ENCODE measurements at regions not wholly inside any gene's neighbourhood (a gene's known extent, or its start where the extent isn't known, plus 50 kb on each side); places are given as distances from the start of the nearest gene placed in this dataset.
"Not testable (repeated sequence)": the region's sequence is repeated elsewhere in the genome, so short reads cannot be mapped to it uniquely, and the experiment has no call there.

DNA sequence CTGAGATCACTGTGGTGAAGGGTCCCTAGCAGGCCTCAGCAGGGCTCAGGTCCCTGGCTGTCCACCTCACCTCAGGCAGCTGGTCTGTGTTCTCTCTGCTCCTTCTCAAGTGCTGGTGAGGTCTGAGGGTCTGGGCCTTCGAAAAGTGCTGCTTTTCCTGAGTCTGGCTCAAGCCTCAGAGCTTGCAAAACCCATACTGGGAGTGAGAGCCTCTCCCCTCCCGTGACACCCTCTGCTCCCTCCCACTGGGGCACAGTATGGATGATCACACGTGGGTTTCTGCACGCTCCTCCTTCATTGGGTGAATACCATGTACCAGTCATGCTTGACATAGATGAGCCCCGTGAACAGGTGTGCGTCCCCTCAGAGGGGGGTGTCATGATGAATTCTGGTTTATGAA is 73.3 kb upstream of the WASF3 start:
- no peak for DNase-seq

DNA sequence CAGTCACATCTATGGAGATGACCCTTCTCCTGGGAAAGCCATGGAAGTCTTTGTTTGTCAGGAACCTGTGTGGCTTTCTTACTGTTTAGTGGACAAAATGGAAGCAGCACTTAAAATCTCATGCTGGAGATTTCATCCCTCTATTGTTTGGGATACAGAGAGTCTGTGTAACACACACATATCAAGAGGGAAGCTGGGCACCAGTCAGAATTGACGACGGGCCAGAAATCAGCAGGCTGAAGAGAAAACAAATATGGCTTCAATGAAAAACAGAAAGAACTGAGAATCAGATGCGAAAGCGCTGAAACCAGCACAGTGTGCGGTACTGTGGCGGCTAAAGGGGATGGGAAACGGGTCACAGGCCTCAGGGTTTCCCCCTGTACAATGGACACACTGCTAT is 72.2 kb upstream of the WASF3 start:
- DNase-seq = no peak

DNA sequence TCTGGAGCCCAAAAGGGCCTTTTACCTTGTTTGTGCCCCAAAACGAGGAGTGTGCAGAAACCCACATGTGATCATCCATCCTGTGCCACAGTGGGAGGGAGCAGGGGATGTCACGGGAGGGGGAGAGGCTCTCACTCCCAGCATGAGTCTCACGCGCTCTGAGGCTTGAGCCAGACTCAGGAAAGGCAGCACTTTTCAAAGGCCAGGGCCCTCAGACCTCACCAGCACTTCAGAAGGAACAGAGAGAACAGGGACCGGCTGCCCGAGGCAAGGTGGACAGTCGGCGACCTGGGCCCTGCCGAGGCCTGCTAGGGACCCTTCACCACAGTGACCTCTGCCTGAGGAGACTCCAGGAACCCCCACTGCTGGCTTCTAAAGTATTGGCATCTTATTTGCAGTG is 71.7 kb upstream of the WASF3 start:
- DNase-seq = no peak

DNA sequence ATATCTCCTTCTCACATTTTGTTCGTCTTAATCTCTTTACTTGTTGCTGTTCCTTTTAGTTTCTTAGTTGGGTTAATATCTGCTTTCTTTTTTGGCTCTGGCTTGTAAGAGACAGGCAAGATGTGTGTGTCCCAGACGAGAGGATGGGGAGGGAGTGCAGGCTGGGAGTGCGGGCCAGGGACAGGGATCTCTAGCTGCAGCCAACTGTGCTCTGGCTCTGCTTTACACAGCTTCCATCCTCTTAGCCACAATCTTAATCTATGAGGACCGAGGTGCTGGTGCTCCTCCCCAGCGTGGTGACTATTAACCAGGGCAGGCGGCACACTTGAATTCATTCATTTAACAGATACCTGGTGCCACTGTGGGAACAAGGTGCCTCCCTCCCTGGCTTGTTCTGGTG is 70.9 kb upstream of the WASF3 start:
- DNase-seq = peak; percentile 48

DNA sequence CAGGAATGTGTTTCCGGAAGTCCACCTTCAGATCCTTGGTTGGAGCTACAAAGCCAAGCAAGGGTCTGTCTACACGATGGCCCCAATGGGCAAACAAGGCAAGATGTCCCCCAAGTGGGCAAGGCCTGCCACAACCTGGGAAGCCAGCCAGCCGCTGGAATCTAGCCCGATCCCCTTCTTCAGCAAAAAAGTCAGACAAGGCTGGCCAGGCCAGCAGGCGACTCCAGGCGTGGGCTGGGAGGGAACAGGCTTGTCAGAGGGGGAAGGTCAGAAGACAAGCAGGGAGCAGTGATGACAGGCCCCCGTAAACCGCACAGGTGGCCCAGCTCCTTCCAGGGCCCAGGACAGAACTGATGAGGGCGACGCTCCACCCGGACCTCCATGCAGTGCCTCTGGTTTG is 69.7 kb upstream of the WASF3 start:
- DNase-seq = no peak

DNA sequence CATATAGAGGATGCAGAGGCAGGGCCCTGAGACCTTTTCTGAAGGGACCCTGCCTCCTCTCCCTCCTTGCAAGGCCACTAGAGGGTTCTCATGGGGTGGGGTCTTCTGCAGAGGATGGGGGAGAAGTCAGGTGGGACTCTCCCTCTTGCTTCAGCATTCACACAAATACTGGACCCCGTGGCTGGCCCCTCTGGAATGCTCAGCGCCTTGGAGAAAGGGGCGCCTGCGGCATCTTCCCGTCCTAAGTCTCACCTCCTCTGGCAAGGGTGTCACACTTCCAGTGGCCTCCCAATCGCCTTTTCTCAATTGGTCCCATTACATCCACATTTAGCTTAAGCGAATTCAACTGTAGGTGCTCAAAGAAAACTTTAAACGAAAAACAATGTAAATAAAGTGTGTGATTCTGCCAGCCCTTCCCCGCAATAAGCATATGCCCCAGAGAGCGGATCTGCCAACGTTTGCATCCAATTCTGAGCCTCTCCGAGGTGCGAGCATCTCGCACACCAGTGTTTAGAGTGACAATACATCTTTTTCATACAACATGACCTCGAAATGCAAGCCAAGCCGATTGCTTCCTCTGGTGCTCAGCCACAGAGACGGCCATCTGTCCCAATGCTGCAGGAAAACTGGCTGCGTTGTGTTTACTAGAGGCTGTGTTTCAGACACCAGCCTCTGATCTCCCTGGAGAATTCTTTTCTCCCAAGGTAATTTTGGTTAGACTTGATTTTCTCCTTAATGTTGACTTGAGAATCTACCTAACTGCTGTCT is 69.1 kb upstream of the WASF3 start:
- no peak for DNase-seq

DNA sequence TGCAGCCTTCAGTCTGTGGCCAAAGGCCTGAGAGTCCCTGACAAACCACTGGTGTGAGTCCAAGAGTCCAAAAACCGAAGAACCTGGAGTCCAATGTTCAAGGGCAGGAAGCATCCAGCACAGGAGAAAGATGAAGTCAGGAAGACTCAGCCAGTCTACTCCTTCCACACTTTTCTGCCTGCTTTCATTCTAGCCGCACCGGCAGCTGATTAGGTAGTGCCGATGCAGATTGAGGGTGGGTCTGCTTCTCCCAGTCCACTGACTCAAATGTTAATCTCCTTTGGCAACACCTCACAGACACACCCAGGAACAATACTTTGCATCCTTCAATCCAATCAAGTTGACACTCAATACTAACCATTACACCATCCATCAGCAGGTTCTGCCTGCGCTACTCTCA is 65.2 kb upstream of the WASF3 start:
- not testable (repeated sequence) for DNase-seq

DNA sequence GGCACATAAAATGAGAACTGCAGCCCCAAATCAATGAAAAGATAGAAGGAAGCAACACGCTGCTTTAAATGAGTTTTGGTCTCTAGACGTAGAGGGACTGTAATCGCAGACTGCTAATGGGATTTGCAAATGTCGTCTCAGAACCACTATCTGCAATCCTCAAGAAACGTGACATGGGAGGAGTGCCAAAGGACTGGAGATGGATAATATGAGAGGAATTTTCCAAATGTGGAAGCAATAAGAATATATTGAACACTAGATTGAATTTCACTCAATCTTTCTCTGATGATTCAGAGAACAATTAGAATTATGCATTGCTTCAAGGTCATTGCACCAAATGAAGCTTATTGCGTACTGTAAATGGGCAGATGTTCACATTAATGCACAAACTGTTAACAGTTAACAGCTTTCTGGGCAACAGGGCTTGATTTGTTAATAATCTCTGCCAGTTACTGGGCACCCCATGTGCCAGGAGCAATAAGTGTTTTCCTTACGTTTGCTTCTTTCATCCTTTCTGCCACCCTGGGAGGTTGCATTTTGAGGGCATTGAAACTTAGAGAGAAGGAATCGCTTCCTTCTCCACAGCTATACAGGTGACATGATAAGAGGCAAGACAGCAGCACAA is 62.8 kb upstream of the WASF3 start:
- DNase-seq = no peak

DNA sequence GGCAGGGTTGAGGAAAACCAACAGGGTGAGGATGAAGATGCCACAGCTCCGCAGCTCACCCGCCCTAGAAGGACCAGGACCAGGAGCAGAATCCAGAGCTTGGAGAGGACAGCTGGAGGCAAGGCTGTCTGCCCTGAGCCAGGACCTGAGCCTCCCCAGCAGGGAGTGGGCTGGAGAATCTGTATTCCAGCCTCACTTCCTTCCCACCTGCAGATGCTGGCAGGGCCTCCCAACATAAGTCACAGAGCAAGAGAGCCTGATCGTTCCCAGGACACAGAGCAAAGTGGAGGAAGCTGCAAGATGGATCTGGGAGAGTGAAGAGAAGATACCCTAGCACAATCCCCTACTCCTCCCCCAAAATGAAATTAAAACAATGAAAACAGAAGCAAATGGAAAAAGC is 61.7 kb upstream of the WASF3 start:
- peak; percentile 51 for DNase-seq

DNA sequence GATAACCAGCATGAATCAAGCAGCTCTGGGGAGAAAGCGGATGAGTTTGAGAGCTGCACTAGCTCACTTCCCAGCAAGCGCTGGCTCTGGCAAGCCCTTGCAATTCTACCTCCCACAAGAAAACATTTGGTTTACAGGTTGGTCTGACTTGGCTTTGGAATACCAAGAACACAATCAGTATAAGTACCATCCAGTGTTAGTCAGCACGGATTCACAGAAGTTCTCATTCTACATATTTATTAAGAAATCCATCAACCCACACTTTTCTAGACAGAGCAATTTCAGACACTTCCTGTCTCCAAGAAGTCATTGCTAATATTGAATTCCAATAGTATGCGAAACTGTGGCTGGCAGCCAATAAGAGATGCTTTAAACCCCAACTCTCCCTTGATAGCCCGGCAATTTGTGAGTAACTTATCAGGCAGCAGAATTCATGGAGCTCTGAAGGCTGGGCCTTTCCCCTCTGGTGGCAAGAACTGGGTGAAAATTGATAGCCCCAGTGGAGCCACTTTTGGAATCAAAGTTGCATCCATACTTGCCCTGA is 59.4 kb upstream of the WASF3 start:
- DNase-seq = peak; percentile 64

DNA sequence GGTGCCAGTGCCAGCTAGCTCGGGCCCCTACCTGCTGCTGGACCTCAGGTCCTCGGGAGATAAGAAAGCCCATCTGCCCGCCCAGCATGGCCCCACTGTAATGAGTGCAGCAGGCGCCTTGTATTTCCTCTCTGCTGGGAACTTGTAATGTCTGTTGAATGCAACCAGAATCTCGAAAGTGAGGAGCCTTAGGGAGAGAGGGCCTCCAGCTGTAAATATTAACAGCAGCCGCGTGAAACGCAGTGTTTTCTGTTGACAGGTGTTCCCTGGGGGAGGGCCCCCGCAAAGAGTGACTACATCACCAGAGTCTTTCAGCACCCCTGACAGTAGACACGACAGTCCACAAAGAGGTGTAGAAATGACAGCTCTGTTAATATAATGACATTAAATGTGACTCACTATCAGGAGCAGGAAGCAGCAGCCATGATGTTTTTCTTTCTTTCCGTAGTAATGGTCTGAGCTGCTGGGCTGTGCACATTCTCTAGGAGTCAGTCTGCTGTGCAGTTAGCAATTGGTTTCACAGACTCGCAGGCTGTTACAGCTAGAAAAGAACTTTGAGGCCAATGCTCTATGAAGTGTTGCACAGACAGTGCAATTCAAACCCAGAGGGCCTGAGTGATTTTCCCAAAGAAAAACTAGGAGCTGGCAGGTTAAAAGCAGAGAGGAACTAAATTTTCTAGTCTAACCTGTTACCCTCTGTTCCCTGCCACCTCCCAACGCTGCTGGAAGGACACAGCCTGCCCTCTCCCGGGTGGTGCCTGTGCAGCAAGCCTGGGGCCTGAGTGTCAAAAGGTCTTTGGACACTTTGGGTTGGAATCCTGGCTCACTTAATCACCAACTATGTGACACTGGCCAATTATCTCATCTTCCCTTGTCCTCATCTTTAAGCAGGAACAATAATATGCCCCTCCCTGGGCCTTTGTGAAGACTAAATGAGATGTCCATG is 58.6 kb upstream of the WASF3 start:
- DNase-seq = peak; percentile 38

DNA sequence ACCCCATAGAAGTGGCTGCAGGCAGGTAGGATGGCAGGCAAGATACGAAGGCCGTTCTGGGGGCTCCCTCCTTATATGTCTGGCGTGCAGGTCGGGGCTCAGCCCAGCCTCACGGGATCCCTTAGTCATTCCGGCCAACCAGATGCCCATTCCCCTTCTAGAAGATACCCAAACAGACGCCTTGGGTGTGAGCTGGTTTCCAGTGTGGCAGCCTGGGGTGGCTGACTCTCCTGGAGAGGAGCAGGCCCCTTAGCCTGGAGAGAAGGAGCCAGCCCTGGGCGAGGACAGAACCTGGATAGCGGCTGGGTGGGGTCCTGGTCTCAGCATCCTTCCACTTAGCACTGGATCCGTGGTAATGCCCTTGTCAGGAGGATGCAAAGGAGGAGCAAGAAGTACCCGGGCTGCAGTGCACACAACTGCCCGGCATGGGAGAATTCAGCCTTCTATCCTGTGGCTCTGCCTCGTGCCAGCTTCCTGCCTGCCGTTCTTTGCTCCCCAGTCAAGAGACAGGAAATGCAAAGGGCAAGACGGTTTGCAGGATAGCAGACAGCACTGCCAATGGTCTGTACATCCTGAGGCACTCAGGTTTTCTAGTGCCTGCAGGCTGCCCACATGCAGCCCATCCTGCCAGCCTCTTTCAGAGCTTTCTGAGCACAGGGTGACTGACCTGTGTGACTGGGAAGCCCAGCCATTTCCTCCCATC is 56.7 kb upstream of the WASF3 start:
- no peak for DNase-seq

DNA sequence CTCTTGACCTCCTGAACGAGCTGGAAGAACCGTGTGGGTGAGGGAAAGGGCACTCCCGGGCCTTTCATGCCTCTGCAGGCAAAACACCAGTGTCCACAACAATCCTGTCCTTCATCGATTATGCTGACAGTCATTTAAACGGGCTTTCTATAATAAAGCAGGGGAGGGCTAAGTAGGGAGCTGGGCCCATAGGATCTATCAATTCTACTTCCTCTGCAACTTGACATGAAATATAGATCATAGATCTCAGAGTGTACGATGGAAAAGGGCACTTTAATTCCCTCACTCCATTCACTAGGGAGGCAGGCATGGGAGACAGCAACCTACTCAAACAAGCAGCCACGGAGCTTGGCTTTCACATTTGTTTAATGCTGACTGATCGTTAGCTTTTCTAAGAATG is 55.8 kb upstream of the WASF3 start:
- no peak for DNase-seq

DNA sequence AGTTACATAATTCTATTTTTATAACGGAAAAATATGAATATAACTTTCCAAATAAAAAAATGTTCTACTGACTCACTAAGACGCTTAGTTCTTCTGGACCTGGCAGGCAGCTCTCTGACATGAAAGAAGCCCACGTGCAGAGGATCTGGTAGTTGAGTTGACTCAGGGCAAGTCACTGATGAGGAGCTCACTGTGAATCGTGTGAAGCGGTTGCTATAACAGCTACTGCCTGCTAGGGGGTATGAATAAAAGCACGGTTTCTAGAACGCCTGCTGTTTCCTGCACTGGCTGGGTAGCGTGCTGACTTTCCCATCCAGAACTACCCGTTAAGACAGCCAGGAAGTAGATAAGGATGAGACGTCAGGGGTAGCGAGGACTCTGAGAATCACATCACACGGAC is 54.7 kb upstream of the WASF3 start:
- peak; percentile 45 for DNase-seq

DNA sequence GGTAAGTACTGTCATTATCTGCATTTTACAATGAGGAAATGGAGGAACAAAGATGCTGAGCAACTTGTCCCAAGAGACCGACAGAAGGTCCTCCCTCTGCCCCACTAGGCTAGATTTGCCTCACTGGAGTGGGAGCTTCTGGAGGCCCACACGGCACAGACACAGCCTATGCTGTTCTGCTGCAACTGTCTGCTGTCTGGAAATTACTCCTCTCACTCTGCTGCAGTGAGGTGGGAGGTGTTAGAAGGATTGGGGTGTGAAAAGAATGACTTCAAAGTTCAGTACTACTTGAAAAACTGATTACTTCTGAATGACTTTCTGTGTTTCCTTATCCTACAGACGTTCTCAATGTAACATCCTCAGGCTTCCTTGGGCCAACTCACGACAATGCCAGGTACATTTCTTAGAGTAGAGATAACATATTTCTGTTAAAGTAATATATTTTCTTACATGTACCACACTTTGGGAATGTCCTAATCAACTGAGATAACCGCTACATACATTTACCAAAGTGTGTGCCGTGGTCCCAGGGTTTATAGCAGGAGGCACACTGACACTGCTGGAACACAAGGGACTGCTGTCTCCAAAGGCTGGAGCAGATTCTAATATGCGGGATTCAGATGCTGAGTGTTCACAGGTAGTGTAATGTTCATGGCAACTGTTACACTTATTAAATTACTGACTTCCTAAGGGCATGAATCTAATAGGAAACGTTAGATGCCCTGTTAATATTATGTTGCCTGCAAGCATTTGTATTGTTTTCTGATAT is 53.5 kb upstream of the WASF3 start:
- no peak for DNase-seq
